GM12878 (cell line): ENCODE measurements at regions not wholly inside any gene's neighbourhood (a gene's known extent, or its start where the extent isn't known, plus 50 kb on each side); places are given as distances from the start of the nearest gene placed in this dataset.

Experiments used
- ATAC-seq: fragments of 200-7000 bp; cut with Tn5 transposase; 3 replicates; pipeline ENCODE4 v1.9.1; 2020; ENCODE audit warnings: mild to moderate bottlenecking, moderate library complexity
- BruUV-seq: library from RNA; stranded (reverse); fragments of 400-500 nt; replicated peaks from 2 replicates; lab custom pipeline; 2021; lab: Mats Ljungman, UMichigan
- CTCF ChIA-PET: fragments of 300-600 bp; sonication (Branson Sonifier 250); formaldehyde crosslinking; extraction: SDS; loops from one replicate; lab custom pipeline; 2021; ENCODE audit warnings: inconsistent platforms; lab: Yijun Ruan, JAX
- POLR2A ChIA-PET: fragments of 350-600 bp; formaldehyde crosslinking; extraction: SDS; loops from one replicate; lab custom pipeline; 2021; ENCODE audit warnings: inconsistent platforms; lab: Charles Lee
- RAD21 ChIA-PET: fragments of 300-600 bp; sonication (Branson Sonifier 250); formaldehyde crosslinking; loops from one replicate; lab custom pipeline; 2023; ENCODE audit warnings: antibody characterized with exemption; ENCODE audit not compliant: unreplicated experiment; lab: Charles Lee
- SMC1A ChIA-PET: fragments of 300-600 bp; sonication (Branson Sonifier 250); formaldehyde crosslinking; loops from one replicate; lab custom pipeline; 2023; ENCODE audit not compliant: unreplicated experiment, uncharacterized antibody; lab: Charles Lee
- DNase-seq: peaks from one replicate; pipeline ENCODE4 v3.0.0-alpha.2; 2011; ENCODE audit warnings: low read depth, low spot score
- FAIRE-seq: peaks from 3 replicates; lab custom pipeline; 2011; peaks lifted over from hg19 to GRCh38; lab: Jason Lieb, UNC
- H2AFZ ChIP-seq: 2 replicates; pipeline ENCODE4 v1.6.0; 2011; ENCODE audit warnings: low read depth, low read length, control low read depth; ENCODE audit not compliant: control insufficient read depth
- H3K27ac ChIP-seq: 2 replicates; pipeline ENCODE4 v1.5.1; 2011; ENCODE audit warnings: control low read depth; ENCODE audit not compliant: control insufficient read depth, insufficient read depth
- H3K27me3 ChIP-seq, 2 experiments: replicated peaks in 1 of 2; 2 replicates each; pipeline versions ENCODE4 v1.6.0 to v1.6.1; 2011; ENCODE audit warnings: low read length in 1 of 2; ENCODE audit not compliant: control insufficient read depth in 2 of 2, insufficient read depth in 2 of 2
- H3K36me3 ChIP-seq, 2 experiments: 2 replicates each; pipeline ENCODE4 v1.5.1; 2011; ENCODE audit warnings: low read length in 1 of 2; ENCODE audit not compliant: control insufficient read depth in 2 of 2, insufficient read depth in 2 of 2
- H3K4me1 ChIP-seq: 2 replicates; pipeline ENCODE4 v1.6.1; 2011; ENCODE audit warnings: mild to moderate bottlenecking, low read length, moderate library complexity, mixed read lengths; ENCODE audit not compliant: control insufficient read depth, insufficient read depth
- H3K4me2 ChIP-seq: 2 replicates; pipeline ENCODE4 v1.6.0; 2011; ENCODE audit warnings: control low read depth; ENCODE audit not compliant: control insufficient read depth, insufficient read depth
- H3K4me3 ChIP-seq: fragments of 200-600 bp; sonication (generic); 2 replicates; pipeline ENCODE4 v1.5.1; 2016
- H3K79me2 ChIP-seq: 2 replicates; pipeline ENCODE4 v1.6.0; 2011; ENCODE audit warnings: low read length; ENCODE audit not compliant: control insufficient read depth, insufficient read depth
- H3K9ac ChIP-seq: 2 replicates; pipeline ENCODE4 v1.8.0; 2011; ENCODE audit warnings: low read length, control low read depth, mixed read lengths; ENCODE audit not compliant: control insufficient read depth, insufficient read depth
- H3K9me3 ChIP-seq: replicated peaks from 3 replicates; pipeline ENCODE4 v1.5.1; 2011; ENCODE audit warnings: mild to moderate bottlenecking, low read length; ENCODE audit not compliant: control insufficient read depth, insufficient read depth
- H4K20me1 ChIP-seq: 2 replicates; pipeline ENCODE4 v1.6.0; 2011; ENCODE audit not compliant: control insufficient read depth, insufficient read depth
- ASH2L ChIP-seq: fragments of 300-600, 200-600 bp; sonication (generic); IDR thresholded peaks from 2 replicates; pipeline ENCODE4 v1.6.1; 2017; ENCODE audit warnings: low read depth, mild to moderate bottlenecking, borderline replicate concordance
- BMI1 ChIP-seq: fragments of 450-650 bp; IDR thresholded peaks from 2 replicates; pipeline ENCODE4 v1.6.1; 2016; ENCODE audit warnings: mild to moderate bottlenecking, moderate library complexity, borderline replicate concordance
- CHD1 ChIP-seq: IDR thresholded peaks from 2 replicates; pipeline ENCODE4 v1.6.1; 2012; ENCODE audit warnings: low read depth, low read length, improper control_type of control experiment
- EED ChIP-seq: sonication (generic); IDR thresholded peaks from 2 replicates; pipeline ENCODE4 v1.6.1; 2016; ENCODE audit warnings: antibody characterized with exemption, low read depth
- HDGF ChIP-seq: fragments of 450-650 bp; IDR thresholded peaks from 2 replicates; pipeline ENCODE4 v1.6.1; 2016; ENCODE audit warnings: antibody characterized with exemption
- JUNB ChIP-seq: IDR thresholded peaks from 2 replicates; pipeline ENCODE4 v1.6.1; 2016; ENCODE audit warnings: antibody characterized with exemption, mild to moderate bottlenecking
- KDM1A ChIP-seq: fragments of 200-600 bp; sonication (generic); IDR thresholded peaks from 2 replicates; pipeline ENCODE4 v1.6.1; 2016; ENCODE audit warnings: borderline replicate concordance
- LARP7 ChIP-seq: fragments of 450-650 bp; IDR thresholded peaks from 2 replicates; pipeline ENCODE4 v1.6.1; 2017; ENCODE audit warnings: mild to moderate bottlenecking
- NR2C2 ChIP-seq: IDR thresholded peaks from 2 replicates; pipeline ENCODE4 v1.6.1; 2011; ENCODE audit warnings: borderline replicate concordance, low read depth; ENCODE audit not compliant: control insufficient read depth, insufficient read length
- PML ChIP-seq: IDR thresholded peaks from 2 replicates; pipeline ENCODE4 v1.6.1; 2012; ENCODE audit warnings: low read length, inconsistent platforms
- POU2F2 ChIP-seq: IDR thresholded peaks from 3 replicates; pipeline ENCODE4 v1.6.1; 2011; ENCODE audit warnings: low read depth, mild to moderate bottlenecking, low read length, borderline replicate concordance
- RB1 ChIP-seq: fragments of 450-650 bp; formaldehyde crosslinking; IDR thresholded peaks from 2 replicates; pipeline ENCODE4 v1.6.1; 2017; ENCODE audit warnings: mild to moderate bottlenecking, borderline replicate concordance
- RCOR1 ChIP-seq: conservative IDR thresholded peaks from 2 replicates; pipeline ENCODE4 v1.6.1; 2012; ENCODE audit warnings: low read depth, low read length, improper control_type of control experiment
- SIX5 ChIP-seq: IDR thresholded peaks from 2 replicates; pipeline ENCODE4 v1.6.1; 2011; ENCODE audit warnings: mild to moderate bottlenecking, low read depth, low read length, moderate library complexity; ENCODE audit not compliant: severe bottlenecking
- STAT1 ChIP-seq: fragments of 450-650 bp; conservative IDR thresholded peaks from 2 replicates; pipeline ENCODE4 v1.6.1; 2014; ENCODE audit warnings: antibody characterized with exemption, mild to moderate bottlenecking
- ZSCAN29 ChIP-seq: fragments of 450-650 bp; IDR thresholded peaks from 2 replicates; pipeline ENCODE4 v1.6.1; 2017; ENCODE audit warnings: mild to moderate bottlenecking, moderate library complexity
- WGBS: methylation state at CpG from one replicate; pipeline ENCODE4 v1.1.6; 2016; ENCODE audit warnings: low lambda C conversion rate; ENCODE audit not compliant: insufficient replicate concordance, insufficient coverage; ENCODE audit errors: missing lambda C conversion rate; 5-methylcytosine and 5-hydroxymethylcytosine counted together
- in situ Hi-C: fragments of 300-500 bp; cut with MboI; formaldehyde crosslinking; loops from 9 replicates; pipeline ENCODE4 v1.14.3; 2018; ENCODE audit warnings: mixed read lengths
- intact Hi-C: fragments of 100-400 bp; cut with micrococcal nuclease; formaldehyde crosslinking; loops from one replicate; pipeline ENCODE4 v1.14.2; 2022; ENCODE audit not compliant: unreplicated experiment
- TF ChIP-seq, protein P1 (sequence below): fragments of 450-650 bp; conservative IDR thresholded peaks from 2 replicates; pipeline ENCODE4 v1.6.1; 2017; ENCODE audit warnings: mild to moderate bottlenecking, moderate library complexity
- TF ChIP-seq, protein P2 (sequence below): fragments of 450-650 bp; IDR thresholded peaks from 2 replicates; pipeline ENCODE4 v1.6.1; 2016; ENCODE audit warnings: mild to moderate bottlenecking, moderate library complexity, borderline replicate concordance
- TF ChIP-seq, protein P3 (sequence below): fragments of 150-350 bp; IDR thresholded peaks from 2 replicates; pipeline ENCODE4 v1.6.1; 2016; ENCODE audit warnings: low read depth, low read length

DNA sequence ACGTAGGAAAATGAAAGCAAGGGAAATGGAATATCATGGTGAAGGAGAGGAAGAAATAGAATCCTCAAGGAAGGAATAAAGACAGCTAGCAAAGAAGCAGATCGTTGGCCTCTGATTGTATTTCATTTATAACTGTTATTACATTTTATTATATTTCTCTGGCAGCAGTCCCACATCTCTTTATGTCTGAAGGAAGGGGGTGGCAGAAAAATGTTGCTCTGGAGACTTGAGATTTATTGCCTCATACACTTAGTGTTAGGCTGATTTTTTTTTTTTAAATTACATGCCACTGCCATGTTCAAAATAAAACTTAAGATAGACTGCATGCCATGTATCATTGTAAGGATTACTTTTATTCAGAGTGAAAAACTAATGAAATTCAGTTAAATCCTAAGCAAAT, 971.7 kb upstream of the CHORDC1 start:
- in situ Hi-C loops, result no loop called here
- no TSS peak for BruUV-seq
- no peak overlapping the region for H2AFZ ChIP-seq
- no peaks in the 10 kb centered on the region for H3K4me1 ChIP-seq
- ATAC-seq (no peak), DNase-seq (no peak)
- H3K36me3 ChIP-seq, result no peaks in the 10 kb centered on the region
- no peaks in the 10 kb centered on the region for H3K79me2 ChIP-seq
- POLR2A ChIA-PET, result no interaction called here
- intact Hi-C loops, result no loop called here
- no peaks in the 10 kb centered on the region for H4K20me1 ChIP-seq
- TF ChIP-seq CHD1, result no peak
- TF ChIP-seq POU2F2, result no peak
- TF ChIP-seq RB1, result no peak
- TF ChIP-seq NR2C2, result no peak
- no peak for TF ChIP-seq RCOR1
- no peak for TF ChIP-seq LARP7
- TF ChIP-seq ZSCAN29, result no peak
- no peak for TF ChIP-seq STAT1
- TF ChIP-seq SIX5, result no peak
- TF ChIP-seq, protein P1, sequence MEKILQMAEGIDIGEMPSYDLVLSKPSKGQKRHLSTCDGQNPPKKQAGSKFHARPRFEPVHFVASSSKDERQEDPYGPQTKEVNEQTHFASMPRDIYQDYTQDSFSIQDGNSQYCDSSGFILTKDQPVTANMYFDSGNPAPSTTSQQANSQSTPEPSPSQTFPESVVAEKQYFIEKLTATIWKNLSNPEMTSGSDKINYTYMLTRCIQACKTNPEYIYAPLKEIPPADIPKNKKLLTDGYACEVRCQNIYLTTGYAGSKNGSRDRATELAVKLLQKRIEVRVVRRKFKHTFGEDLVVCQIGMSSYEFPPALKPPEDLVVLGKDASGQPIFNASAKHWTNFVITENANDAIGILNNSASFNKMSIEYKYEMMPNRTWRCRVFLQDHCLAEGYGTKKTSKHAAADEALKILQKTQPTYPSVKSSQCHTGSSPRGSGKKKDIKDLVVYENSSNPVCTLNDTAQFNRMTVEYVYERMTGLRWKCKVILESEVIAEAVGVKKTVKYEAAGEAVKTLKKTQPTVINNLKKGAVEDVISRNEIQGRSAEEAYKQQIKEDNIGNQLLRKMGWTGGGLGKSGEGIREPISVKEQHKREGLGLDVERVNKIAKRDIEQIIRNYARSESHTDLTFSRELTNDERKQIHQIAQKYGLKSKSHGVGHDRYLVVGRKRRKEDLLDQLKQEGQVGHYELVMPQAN, result no peak
- TF ChIP-seq JUNB, result no peak
- TF ChIP-seq BMI1, result no peak
- no peak for TF ChIP-seq HDGF
- TF ChIP-seq, protein P2, sequence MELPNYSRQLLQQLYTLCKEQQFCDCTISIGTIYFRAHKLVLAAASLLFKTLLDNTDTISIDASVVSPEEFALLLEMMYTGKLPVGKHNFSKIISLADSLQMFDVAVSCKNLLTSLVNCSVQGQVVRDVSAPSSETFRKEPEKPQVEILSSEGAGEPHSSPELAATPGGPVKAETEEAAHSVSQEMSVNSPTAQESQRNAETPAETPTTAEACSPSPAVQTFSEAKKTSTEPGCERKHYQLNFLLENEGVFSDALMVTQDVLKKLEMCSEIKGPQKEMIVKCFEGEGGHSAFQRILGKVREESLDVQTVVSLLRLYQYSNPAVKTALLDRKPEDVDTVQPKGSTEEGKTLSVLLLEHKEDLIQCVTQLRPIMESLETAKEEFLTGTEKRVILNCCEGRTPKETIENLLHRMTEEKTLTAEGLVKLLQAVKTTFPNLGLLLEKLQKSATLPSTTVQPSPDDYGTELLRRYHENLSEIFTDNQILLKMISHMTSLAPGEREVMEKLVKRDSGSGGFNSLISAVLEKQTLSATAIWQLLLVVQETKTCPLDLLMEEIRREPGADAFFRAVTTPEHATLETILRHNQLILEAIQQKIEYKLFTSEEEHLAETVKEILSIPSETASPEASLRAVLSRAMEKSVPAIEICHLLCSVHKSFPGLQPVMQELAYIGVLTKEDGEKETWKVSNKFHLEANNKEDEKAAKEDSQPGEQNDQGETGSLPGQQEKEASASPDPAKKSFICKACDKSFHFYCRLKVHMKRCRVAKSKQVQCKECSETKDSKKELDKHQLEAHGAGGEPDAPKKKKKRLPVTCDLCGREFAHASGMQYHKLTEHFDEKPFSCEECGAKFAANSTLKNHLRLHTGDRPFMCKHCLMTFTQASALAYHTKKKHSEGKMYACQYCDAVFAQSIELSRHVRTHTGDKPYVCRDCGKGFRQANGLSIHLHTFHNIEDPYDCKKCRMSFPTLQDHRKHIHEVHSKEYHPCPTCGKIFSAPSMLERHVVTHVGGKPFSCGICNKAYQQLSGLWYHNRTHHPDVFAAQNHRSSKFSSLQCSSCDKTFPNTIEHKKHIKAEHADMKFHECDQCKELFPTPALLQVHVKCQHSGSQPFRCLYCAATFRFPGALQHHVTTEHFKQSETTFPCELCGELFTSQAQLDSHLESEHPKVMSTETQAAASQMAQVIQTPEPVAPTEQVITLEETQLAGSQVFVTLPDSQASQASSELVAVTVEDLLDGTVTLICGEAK, result no peak
- TF ChIP-seq KDM1A, result no peak
- no peak for TF ChIP-seq ASH2L
- TF ChIP-seq PML, result no peak
- no peak for TF ChIP-seq EED
- TF ChIP-seq, protein P3, sequence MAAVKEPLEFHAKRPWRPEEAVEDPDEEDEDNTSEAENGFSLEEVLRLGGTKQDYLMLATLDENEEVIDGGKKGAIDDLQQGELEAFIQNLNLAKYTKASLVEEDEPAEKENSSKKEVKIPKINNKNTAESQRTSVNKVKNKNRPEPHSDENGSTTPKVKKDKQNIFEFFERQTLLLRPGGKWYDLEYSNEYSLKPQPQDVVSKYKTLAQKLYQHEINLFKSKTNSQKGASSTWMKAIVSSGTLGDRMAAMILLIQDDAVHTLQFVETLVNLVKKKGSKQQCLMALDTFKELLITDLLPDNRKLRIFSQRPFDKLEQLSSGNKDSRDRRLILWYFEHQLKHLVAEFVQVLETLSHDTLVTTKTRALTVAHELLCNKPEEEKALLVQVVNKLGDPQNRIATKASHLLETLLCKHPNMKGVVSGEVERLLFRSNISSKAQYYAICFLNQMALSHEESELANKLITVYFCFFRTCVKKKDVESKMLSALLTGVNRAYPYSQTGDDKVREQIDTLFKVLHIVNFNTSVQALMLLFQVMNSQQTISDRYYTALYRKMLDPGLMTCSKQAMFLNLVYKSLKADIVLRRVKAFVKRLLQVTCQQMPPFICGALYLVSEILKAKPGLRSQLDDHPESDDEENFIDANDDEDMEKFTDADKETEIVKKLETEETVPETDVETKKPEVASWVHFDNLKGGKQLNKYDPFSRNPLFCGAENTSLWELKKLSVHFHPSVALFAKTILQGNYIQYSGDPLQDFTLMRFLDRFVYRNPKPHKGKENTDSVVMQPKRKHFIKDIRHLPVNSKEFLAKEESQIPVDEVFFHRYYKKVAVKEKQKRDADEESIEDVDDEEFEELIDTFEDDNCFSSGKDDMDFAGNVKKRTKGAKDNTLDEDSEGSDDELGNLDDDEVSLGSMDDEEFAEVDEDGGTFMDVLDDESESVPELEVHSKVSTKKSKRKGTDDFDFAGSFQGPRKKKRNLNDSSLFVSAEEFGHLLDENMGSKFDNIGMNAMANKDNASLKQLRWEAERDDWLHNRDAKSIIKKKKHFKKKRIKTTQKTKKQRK, result no peak
- TF ChIP-seq, all 136 proteins: peak for 0
- Histone ChIP-seq H3K27ac (no peak overlapping the region), H3K9me3 (no peaks in the 10 kb centered on the region), H3K9ac (no peak overlapping the region), H3K27me3 (no peaks in the 10 kb centered on the region; a peak in 1 of 4 replicates), H3K4me3 (no peak overlapping the region), H3K4me2 (no peak overlapping the region)
- RAD21 ChIA-PET, result no interaction called here
- CTCF ChIA-PET, result no interaction called here
- WGBS, result 0% methylated on average over 2 of the region's 2 CpGs
- FAIRE-seq, result no peak
- SMC1A ChIA-PET, result no interaction called here
